GM21576 (cell line): ENCODE measurements at regions not wholly inside any gene's neighbourhood (a gene's known extent, or its start where the extent isn't known, plus 50 kb on each side); places are given as distances from the start of the nearest gene placed in this dataset.
"Not testable (repeated sequence)": the region's sequence is repeated elsewhere in the genome, so short reads cannot be mapped to it uniquely, and the experiment has no call there.

Experiments
- ATAC-seq: cut with Tn5 transposase; IDR thresholded peaks from one replicate; pipeline ENCODE4 v1.9.1; 2021; ENCODE audit warnings: mild to moderate bottlenecking, moderate library complexity; ENCODE audit not compliant: unreplicated experiment

- no peak for ATAC-seq
These were observed 205.5 kb downstream of the NPR3 start for GRCh38 chr5:32916648-32917047.

- no peak for ATAC-seq
These were observed 217.6 kb downstream of the NPR3 start for GRCh38 chr5:32928761-32929160.

DNA sequence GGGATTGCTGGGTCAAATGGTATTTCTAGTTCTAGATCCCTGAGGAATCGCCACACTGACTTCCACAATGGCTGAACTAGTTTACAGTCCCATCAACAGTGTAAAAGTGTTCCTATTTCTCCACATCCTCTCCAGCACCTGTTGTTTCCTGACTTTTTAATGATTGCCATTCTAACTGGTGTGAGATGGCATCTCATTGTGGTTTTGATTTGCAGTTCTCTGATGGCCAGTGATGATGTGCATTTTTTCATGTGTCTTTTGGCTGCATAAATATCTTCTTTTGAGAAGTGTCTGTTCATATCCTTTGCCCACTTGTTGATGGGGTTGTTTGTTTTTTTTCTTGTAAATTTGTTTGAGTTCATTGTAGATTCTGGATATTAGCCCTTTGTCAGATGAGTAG is 220.3 kb downstream of the NPR3 start:
- ATAC-seq: not testable (repeated sequence)

GRCh38 chr5:32932241-32932935 is 221.3 kb downstream of the NPR3 start:
- no peak for ATAC-seq

DNA sequence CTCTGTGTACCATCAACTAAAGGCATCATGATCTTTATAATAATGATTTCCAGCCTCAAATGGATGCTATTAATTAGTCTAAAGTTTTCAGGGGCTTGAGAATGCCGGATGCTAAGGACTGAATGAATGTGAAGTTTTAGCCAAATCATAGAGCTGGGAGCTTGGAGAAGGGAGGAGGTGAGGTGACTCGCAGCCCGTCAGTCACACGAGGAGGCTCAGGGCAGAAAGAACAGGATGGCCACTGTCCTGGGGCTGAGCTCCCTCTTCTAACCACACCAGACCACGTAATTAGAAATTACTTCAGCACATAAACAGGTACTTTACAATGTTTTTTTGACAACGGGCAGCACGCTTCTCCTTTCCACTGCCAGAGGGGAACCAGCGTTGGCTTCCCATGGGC is 222.6 kb downstream of the NPR3 start:
- ATAC-seq: no peak

GRCh38 chr5:32934529-32934928 is 223.4 kb downstream of the NPR3 start:
- ATAC-seq: no peak

DNA sequence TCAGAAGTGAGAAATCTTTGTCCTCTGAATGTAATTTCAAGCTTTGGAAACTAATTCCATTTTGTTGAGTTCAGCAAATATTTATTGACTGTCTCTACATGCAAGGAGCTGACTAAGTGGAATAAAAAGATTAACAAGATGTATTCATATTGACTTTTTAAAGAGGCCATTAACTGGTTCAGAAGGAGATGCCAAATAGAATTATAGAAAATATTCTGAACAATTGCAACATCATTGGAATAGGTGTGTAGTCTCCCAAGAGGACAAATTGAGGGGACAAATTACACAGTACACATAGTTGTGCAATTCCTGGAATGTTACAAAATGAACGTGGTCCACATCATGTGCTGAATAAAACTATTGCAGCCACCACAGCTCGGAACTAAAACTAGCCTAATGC is 224.2 kb downstream of the NPR3 start:
- no peak for ATAC-seq

GRCh38 chr5:32936329-32936728 is 225.2 kb downstream of the NPR3 start:
- no peak for ATAC-seq

DNA sequence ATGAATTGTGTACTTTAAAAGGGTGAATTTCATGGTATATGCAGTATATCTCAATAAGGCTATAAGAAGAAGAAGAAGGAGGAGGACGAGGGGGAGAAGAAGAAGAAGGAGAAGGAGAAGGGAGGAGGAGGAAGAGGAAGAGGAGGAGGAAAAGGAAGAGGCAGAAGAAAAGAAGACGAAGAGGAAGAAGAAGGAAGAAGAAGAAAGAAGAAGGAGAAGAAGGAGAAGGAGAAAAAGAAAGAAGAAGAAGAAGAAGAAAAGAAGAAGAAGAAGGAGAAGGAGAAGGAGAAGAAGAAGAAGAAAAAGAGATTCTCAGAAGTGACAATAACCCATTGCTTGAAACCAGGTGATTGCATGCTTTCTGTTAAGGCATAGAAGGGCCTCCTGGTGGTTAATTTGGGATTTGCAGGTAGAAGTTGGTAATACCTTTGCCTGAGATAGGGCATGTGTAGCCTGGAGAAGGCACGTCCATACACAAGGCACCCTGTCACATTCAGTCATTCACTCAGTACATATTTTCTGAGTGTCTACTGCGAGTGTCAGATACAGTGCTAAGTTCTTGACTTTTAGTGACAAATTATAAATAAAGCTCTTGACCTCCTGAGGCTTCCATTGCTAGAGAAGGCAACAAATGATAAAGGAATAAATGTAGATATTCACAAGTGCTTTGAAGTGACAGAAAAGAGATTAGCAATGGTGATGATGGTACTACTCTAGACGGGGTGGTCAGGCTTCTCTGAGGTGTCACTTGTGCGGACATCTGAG is 231.3 kb downstream of the NPR3 start:
- peak; percentile 89 for ATAC-seq

DNA sequence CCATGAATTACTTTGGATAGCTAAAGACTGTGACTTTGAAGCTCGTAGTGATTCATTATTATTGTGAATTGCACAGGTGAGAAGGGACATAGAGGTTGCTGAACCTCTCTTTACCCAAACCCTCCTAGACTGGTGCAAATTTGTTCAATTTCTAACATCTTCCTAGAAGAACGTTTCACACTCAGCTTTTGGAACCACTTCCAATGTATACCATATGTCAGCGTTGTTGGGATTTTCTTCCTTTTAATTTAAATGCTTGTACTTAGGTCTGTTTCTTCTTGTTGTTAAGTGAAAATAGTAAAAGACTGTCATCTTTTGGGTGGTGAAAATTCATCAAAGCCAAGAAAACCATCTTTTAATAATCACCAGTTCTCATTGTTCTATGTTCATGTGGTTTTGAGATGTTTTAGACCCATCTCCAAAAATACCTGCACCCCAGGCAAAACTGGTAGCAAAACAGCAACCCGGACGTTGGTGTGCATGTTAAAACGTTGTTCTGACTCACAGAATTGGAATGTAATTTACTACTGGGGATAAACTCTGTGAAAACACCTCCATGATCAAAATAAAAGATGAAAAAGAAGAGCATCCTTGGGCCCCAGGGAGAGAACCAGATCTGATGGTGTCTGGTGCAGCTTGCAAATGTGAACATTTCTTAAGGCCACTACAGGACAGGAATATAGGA is 238.3 kb downstream of the NPR3 start:
- no peak for ATAC-seq

GRCh38 chr5:32951003-32951402 is 239.9 kb downstream of the NPR3 start:
- no peak for ATAC-seq

DNA sequence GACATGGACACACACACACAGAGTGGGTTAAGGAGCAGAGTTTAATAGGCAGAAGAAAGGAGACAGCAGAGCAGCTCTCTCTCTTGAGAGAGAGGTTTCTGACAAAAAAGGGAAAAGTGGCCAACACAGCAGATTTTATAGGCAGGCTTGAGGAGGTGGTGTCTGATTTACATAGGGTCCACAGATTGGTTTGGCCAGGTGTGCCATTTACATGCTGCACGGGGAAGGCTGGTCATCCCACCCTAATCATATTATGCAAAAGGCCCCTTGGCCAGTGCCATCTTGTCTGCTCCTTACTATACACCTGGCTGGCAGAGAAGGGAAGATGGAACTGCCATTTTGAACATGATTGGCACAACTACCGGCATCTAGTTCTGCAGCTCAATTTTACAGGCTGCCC is 240.8 kb downstream of the NPR3 start:
- no peak for ATAC-seq

GRCh38 chr5:32952421-32952820 is 241.3 kb downstream of the NPR3 start:
- not testable (repeated sequence) for ATAC-seq

DNA sequence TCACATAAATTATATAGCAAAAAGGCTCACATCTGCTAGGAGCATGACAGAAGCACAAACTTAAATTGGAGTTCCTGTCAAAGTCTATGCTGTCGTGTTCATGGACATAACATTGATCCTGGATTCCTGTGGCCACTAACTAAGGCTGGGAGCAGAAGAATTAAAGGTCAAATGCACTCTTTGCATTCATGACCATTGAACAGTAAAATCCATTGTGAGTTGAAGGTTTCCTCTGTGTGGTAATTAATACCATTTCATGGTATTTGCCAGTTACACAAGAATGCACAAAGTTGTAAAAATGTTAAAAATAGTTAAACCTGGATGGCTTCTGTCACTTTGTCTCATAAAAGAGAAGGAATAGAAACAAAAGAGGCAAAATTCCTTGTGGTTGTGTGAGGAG is 242.6 kb downstream of the NPR3 start:
- no peak for ATAC-seq

- ATAC-seq: no peak
These were observed 244.7 kb downstream of the NPR3 start for GRCh38 chr5:32955814-32956213.

DNA sequence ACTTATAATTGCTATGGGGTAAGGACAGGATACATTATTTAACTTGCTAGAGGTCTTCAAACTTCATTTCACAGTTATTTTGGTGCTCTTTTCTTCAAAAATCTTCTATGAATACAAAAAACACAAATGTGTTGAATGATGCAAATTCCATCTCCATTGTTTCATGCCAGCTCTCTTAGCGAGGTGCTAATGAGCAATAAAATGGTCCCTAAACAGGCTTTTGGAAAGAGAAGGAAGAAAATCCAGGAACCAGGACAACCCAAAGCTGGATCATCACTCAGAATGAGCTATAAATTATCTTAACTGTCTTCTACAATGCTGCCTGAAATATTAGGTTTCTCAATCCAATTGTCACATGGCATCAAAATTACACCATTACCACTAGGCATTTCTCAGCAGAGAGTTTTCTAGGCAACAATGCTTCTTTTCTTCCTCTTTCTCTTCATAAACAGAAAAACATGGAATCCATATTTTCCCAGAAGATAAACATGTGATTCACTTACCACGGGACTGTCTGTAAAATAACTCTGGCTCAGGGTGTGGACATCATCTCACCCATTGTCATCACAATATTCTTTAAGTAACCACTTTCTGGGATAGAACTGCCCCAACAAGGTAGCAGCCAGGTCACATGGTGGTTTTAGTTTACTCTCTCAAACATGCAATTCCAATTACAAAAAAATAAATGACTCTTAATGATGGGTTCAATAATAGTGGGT is 249.4 kb downstream of the NPR3 start:
- ATAC-seq: no peak

DNA sequence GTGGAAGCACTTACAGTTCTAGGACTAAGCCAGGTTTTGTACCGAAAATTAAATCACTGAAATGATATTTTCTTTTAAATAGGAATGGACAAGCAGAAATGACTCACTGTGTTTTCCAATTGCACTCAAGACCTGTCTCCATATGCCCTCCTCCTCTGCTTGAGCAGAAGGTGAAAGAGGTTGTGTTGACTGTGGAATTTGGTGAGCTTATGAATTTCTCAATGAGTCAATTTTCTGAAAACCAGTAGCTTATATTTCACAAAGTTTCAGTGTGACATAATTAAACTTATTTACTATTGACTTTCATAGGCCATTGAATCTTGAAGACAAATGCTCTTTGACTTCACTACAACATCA is 249.9 kb downstream of the NPR3 start:
- ATAC-seq: no peak

DNA sequence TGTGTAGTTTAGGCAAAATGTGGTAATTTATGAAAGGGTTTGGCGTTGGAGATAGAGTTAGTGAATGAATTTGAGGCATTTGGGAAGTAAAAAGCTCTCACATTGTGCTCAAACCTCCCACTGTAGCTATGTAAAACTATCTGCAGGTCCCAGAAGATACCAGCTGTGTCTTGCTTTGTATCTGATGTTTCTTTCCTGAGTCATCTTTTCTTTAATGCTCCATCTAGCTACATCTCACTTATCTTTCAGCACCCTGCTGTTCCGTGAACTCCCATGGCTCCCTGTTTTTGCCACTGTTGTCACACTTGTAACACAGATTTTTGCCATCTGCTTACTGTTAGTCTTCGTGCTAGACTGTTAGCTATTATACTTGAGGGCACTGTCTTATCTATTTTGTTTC is 253.1 kb downstream of the NPR3 start:
- no peak for ATAC-seq

DNA sequence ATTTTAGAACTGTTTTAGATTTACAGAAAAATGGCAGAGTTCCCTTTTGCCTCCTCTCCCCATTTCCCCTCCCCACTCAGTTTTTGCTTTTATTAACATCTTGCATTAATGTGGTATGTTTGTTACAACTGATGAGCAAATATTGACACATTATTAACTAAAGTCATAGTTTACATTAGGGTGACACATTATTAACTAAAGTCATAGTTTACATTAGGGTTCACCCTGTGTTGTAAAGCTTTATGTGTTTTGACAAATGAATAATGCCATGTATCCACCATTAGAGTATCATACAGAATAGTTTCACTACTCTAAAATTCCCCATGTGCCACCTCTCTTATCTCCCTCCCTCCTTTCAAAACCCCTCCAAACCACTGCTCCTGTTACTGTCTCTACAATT is 262.5 kb downstream of the NPR3 start:
- ATAC-seq: no peak

DNA sequence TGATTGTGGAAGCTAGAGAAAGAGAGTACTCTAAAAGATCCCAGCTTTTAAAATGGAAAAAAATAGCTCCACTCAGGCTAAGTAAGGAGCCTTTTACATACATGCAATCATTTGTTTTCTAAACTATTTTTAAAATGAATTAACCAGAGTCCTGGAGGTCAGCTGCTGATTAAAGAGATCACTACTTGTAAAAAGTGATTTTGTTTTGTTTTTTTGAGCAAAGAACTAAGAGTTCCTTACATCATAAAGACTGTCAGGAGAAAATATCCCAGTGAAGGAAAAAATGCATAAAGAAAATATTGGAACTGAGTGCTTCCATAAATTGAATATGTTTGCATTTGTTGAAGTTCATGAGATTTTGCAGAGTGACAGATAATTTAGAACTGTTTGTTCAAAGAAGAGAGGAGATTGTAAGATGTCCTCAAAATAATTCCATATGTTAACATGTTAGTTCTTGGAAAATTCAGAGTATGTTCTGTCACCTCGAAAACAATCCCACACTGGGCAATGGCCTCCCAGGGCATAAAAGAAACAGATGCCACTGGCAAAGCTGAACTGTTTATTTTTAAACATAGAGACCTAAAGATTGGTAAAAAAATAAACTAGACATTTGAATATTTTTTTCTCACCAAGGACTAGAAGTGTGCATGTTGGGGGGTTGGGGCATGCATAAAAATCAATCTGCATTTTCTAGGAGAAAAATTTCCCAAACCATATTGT is 264.7 kb downstream of the NPR3 start:
- no peak for ATAC-seq

DNA sequence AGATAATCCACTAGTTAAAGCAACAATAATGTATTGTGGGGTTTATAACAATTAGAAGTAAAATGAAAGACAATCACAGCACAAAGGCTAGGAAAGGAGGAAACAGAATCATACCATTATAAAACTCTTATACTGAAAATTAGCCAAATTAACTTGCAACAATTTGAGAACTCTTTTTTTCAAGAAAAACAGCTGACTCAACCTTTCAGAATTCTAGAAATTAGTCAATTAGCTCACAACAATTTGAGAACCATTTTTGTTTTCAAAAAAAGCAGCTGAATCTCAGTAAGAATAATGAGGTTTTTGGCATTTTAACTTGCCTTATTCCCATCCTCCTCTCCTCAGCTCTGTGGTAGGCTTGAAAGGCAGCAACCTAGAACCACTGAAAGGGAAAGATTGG is 269.9 kb downstream of the NPR3 start:
- no peak for ATAC-seq
